NB4 (cell line): ENCODE measurements at regions not wholly inside any gene's neighbourhood (a gene's known extent, or its start where the extent isn't known, plus 50 kb on each side); places are given as distances from the start of the nearest gene placed in this dataset.
"Not testable (repeated sequence)": the region's sequence is repeated elsewhere in the genome, so short reads cannot be mapped to it uniquely, and the experiment has no call there.

Source experiments
- DNase-seq: peaks from one replicate; pipeline ENCODE4 v3.0.0; 2010; ENCODE audit warnings: low read depth
- H3K4me3 ChIP-seq: one replicate; pipeline ENCODE4 v1.5.1; 2011; ENCODE audit warnings: mild to moderate bottlenecking, low read depth, low read length, moderate library complexity
- CTCF ChIP-seq: IDR thresholded peaks from one replicate; pipeline ENCODE4 v1.5.1; 2012; ENCODE audit warnings: low read depth, low read length
- MAX ChIP-seq: IDR thresholded peaks from 2 replicates; pipeline ENCODE4 v1.6.1; 2011; ENCODE audit warnings: low read depth, low read length
- MYC ChIP-seq: IDR thresholded peaks from 2 replicates; pipeline ENCODE4 v1.6.1; 2011; ENCODE audit warnings: low read depth, low read length
- POLR2A ChIP-seq: IDR thresholded peaks from 2 replicates; pipeline ENCODE4 v1.6.1; 2011; ENCODE audit warnings: mild to moderate bottlenecking; ENCODE audit not compliant: insufficient read length; ENCODE audit errors: extremely low read depth

- no peak overlapping the region for H3K4me3 ChIP-seq
Measured at GRCh38 chr5:116951219-116951618, 376.6 kb upstream of the SEMA6A start.

GRCh38 chr5:116947691-116948528, 373.3 kb upstream of the SEMA6A start:
- TF ChIP-seq MYC (peak; percentile 52; the same call in 1 of the 2 replicates), MAX (peak; percentile 64), CTCF (peak; percentile 79), POLR2A (no peak)
- no peak overlapping the region for H3K4me3 ChIP-seq
- peak; percentile 78 for DNase-seq

More at GRCh38 chr5:116951219-116951618, 376.6 kb upstream of the SEMA6A start:
- TF ChIP-seq MYC (no peak), POLR2A (no peak), CTCF (no peak), MAX (no peak)
- no peak for DNase-seq

- H3K4me3 ChIP-seq, DNase-seq: not testable (repeated sequence)
Measured at GRCh38 chr5:116945613-116946382, 371.2 kb upstream of the SEMA6A start.

- peak; percentile 36 for DNase-seq
- H3K4me3 ChIP-seq = no peak overlapping the region
- no peak for TF ChIP-seq CTCF
- TF ChIP-seq MAX = peak; percentile 68; the same call in 1 of the 2 replicates
Measured at GRCh38 chr5:116944183-116944582, 369.6 kb upstream of the SEMA6A start.

GRCh38 chr5:116942622-116943021, 368.0 kb upstream of the SEMA6A start:
- DNase-seq = no peak

More at GRCh38 chr5:116942622-116943021, 368.0 kb upstream of the SEMA6A start:
- TF ChIP-seq POLR2A = no peak
- no peak for TF ChIP-seq MAX
- no peak for TF ChIP-seq MYC
- no peak for TF ChIP-seq CTCF
- no peak overlapping the region for H3K4me3 ChIP-seq
